ENCODE measurements at regions not wholly inside any gene's neighbourhood (a gene's known extent, or its start where the extent isn't known, plus 50 kb on each side); places are given as distances from the start of the nearest gene placed in this dataset.

GRCh38 chr4:134905061-134905460 lies 703.5 kb upstream of the PABPC4L start:
- H2AFZ ChIP-seq = no peak overlapping the region
- ChIA-PET CTCF (no interaction called here), POLR2A (ENCODE audit: unreplicated experiment) (no interaction called here)
- no peak overlapping the region for H3K4me2 ChIP-seq
- no peaks in the 10 kb centered on the region for H3K9me3 ChIP-seq (ENCODE audit: insufficient read depth, low read depth)
- BruUV-seq (replicated peaks) = no TSS peak
- no peaks in the 10 kb centered on the region for H3K9me2 ChIP-seq (ENCODE audit: insufficient read depth)
- H3K27ac ChIP-seq = no peak overlapping the region
- H4K20me1 ChIP-seq (ENCODE audit: insufficient read depth) = no peaks in the 10 kb centered on the region
- H3K79me2 ChIP-seq (ENCODE audit: low read depth) = no peaks in the 10 kb centered on the region
- H3K4me3 ChIP-seq = no peak overlapping the region
- no peaks in the 10 kb centered on the region for H3K27me3 ChIP-seq (ENCODE audit: insufficient read depth, low read depth)
- TF ChIP-seq, protein P1, sequence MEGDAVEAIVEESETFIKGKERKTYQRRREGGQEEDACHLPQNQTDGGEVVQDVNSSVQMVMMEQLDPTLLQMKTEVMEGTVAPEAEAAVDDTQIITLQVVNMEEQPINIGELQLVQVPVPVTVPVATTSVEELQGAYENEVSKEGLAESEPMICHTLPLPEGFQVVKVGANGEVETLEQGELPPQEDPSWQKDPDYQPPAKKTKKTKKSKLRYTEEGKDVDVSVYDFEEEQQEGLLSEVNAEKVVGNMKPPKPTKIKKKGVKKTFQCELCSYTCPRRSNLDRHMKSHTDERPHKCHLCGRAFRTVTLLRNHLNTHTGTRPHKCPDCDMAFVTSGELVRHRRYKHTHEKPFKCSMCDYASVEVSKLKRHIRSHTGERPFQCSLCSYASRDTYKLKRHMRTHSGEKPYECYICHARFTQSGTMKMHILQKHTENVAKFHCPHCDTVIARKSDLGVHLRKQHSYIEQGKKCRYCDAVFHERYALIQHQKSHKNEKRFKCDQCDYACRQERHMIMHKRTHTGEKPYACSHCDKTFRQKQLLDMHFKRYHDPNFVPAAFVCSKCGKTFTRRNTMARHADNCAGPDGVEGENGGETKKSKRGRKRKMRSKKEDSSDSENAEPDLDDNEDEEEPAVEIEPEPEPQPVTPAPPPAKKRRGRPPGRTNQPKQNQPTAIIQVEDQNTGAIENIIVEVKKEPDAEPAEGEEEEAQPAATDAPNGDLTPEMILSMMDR (conservative IDR thresholded peaks at IDR 0.05) = no peak
- no peak for TF ChIP-seq EZH2 (IDR thresholded peaks at IDR 0.05; ENCODE audit: low read depth)
- no peaks in the 10 kb centered on the region for H3F3A ChIP-seq (ENCODE audit: insufficient read depth, low read depth)
- DNase-seq = no peak
- intact Hi-C loops (cut with micrococcal nuclease; ENCODE audit: unreplicated experiment) = loop anchor here (5.0 kb wide), 1 partner anchor 1758 kb away; the partner anchor contains the start of gene PCDH10
- H3K36me3 ChIP-seq (ENCODE audit: low read depth) = no peaks in the 10 kb centered on the region
- H3K4me1 ChIP-seq (replicated peaks; ENCODE audit: insufficient read depth) = no peaks in the 10 kb centered on the region

DNA sequence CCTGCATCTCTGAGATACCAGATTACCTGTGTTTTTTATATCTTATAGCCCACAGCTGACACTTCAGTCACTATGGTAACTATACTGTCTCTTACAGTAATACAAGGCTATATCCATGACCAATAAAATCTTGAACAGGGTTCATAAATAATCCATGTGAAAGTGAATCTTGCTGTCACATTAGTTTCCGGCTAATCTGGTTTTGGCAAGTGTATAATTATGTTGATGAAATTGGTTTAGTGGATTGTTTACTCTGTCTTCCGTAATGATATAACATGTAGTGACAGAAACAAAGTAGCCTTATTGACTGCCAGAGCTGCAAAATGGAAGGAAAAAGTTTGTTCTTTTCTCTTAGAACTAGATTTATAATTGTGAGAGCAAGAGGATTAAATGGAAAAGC lies 686.6 kb upstream of the PABPC4L start:
- TF ChIP-seq EZH2 (IDR thresholded peaks at IDR 0.05; ENCODE audit: low read depth) = no peak
- TF ChIP-seq, protein P1 (conservative IDR thresholded peaks at IDR 0.05) = no peak
- CTCF ChIA-PET = no interaction called here
- H3K4me1 ChIP-seq (replicated peaks; ENCODE audit: insufficient read depth) = no peaks in the 10 kb centered on the region
- H3K4me3 ChIP-seq = no peak overlapping the region
- no peaks in the 10 kb centered on the region for H3K9me3 ChIP-seq (ENCODE audit: insufficient read depth, low read depth)
- no peak overlapping the region for H2AFZ ChIP-seq
- H3K9me2 ChIP-seq (ENCODE audit: insufficient read depth) = no peaks in the 10 kb centered on the region
- no peaks in the 10 kb centered on the region for H4K20me1 ChIP-seq (ENCODE audit: insufficient read depth)
- H3K4me2 ChIP-seq = no peak overlapping the region
- no peak overlapping the region for H3K27ac ChIP-seq
- no peaks in the 10 kb centered on the region for H3K27me3 ChIP-seq (ENCODE audit: insufficient read depth, low read depth)
- POLR2A ChIA-PET (ENCODE audit: unreplicated experiment) = no interaction called here
- no peaks in the 10 kb centered on the region for H3K36me3 ChIP-seq (ENCODE audit: low read depth)
- BruUV-seq (replicated peaks) = no TSS peak
- intact Hi-C loops (cut with micrococcal nuclease; ENCODE audit: unreplicated experiment) = no loop called here
- H3K79me2 ChIP-seq (ENCODE audit: low read depth) = no peaks in the 10 kb centered on the region
- H3F3A ChIP-seq (ENCODE audit: insufficient read depth, low read depth) = no peaks in the 10 kb centered on the region
- DNase-seq = no peak

DNA sequence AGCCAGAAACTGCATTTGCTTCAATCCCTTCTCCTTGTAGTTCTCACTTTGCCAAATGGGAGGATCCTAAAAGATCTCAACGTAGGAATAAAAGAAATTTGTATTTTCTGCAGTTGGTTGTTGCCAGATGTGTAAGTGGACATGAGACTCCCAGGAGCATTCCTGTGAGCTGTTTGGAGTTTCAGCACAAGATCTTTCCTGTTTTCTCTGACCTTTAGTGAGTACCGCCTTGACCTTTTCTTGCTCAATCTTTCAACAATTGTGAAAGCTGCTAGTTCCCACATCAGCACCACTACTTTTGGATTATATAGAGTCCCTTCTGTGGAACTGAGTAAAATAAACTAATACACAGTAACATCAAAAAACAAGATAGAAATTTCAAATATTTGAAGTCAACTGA lies 683.8 kb upstream of the PABPC4L start:
- ChIA-PET POLR2A (ENCODE audit: unreplicated experiment) (no interaction called here), CTCF (no interaction called here)
- no peak for DNase-seq
- no peaks in the 10 kb centered on the region for H3K9me3 ChIP-seq (ENCODE audit: insufficient read depth, low read depth)
- no peak overlapping the region for H3K27ac ChIP-seq
- no peaks in the 10 kb centered on the region for H3K4me1 ChIP-seq (replicated peaks; ENCODE audit: insufficient read depth)
- BruUV-seq (replicated peaks) = no TSS peak
- H3K9me2 ChIP-seq (ENCODE audit: insufficient read depth) = no peaks in the 10 kb centered on the region
- no peak overlapping the region for H2AFZ ChIP-seq
- H3K27me3 ChIP-seq (ENCODE audit: insufficient read depth, low read depth) = no peaks in the 10 kb centered on the region
- H3K4me2 ChIP-seq = no peak overlapping the region
- no peaks in the 10 kb centered on the region for H4K20me1 ChIP-seq (ENCODE audit: insufficient read depth)
- no peak overlapping the region for H3K4me3 ChIP-seq
- no peaks in the 10 kb centered on the region for H3K79me2 ChIP-seq (ENCODE audit: low read depth)
- intact Hi-C loops (cut with micrococcal nuclease; ENCODE audit: unreplicated experiment) = no loop called here
- H3F3A ChIP-seq (ENCODE audit: insufficient read depth, low read depth) = no peaks in the 10 kb centered on the region
- TF ChIP-seq EZH2 (IDR thresholded peaks at IDR 0.05; ENCODE audit: low read depth) = no peak
- TF ChIP-seq, protein P1 (conservative IDR thresholded peaks at IDR 0.05) = no peak
- H3K36me3 ChIP-seq (ENCODE audit: low read depth) = no peaks in the 10 kb centered on the region
